Osteoblast (primary cell): ENCODE measurements at regions not wholly inside any gene's neighbourhood (a gene's known extent, or its start where the extent isn't known, plus 50 kb on each side); places are given as distances from the start of the nearest gene placed in this dataset.

Experiments
- DNase-seq: peaks from one replicate; pipeline ENCODE4 v3.0.0; 2011; ENCODE audit warnings: low spot score, mixed read lengths; ENCODE audit not compliant: insufficient read length; ENCODE audit errors: missing footprints
- H2AFZ ChIP-seq: 2 replicates; pipeline ENCODE4 v1.6.0; 2011; ENCODE audit warnings: mild to moderate bottlenecking, low read length
- H3K27ac ChIP-seq: 2 replicates; pipeline ENCODE4 v1.5.1; 2011; ENCODE audit warnings: mild to moderate bottlenecking, low read depth, low read length, moderate library complexity
- H3K27me3 ChIP-seq: 2 replicates; pipeline ENCODE4 v1.6.0; 2012; ENCODE audit warnings: mild to moderate bottlenecking, control low read depth, inconsistent platforms, low read length, moderate library complexity; ENCODE audit not compliant: insufficient read depth
- H3K36me3 ChIP-seq: 2 replicates; pipeline ENCODE4 v1.5.1; 2011; ENCODE audit warnings: mild to moderate bottlenecking, low read length, control low read depth, moderate library complexity; ENCODE audit not compliant: insufficient read depth
- H3K4me1 ChIP-seq: 2 replicates; pipeline ENCODE4 v1.5.1; 2011; ENCODE audit warnings: mild to moderate bottlenecking, low read length, control low read depth, moderate library complexity; ENCODE audit not compliant: insufficient read depth
- H3K4me2 ChIP-seq: 2 replicates; pipeline ENCODE4 v1.6.0; 2011; ENCODE audit warnings: mild to moderate bottlenecking, low read length; ENCODE audit not compliant: insufficient read depth
- H3K4me3 ChIP-seq: fragments of 200-600 bp; sonication (generic); 3 replicates; pipeline ENCODE4 v1.5.1; 2012; ENCODE audit warnings: mild to moderate bottlenecking, low read length, inconsistent platforms; ENCODE audit not compliant: insufficient read depth
- H3K79me2 ChIP-seq: 2 replicates; pipeline ENCODE4 v1.6.0; 2012; ENCODE audit warnings: mild to moderate bottlenecking, low read length, control low read depth, inconsistent platforms; ENCODE audit not compliant: insufficient read depth
- H3K9me3 ChIP-seq: 2 replicates; pipeline ENCODE4 v1.5.1; 2011; ENCODE audit warnings: low read depth, low read length, control low read depth
- H4K20me1 ChIP-seq: 2 replicates; pipeline ENCODE4 v1.6.0; 2012; ENCODE audit warnings: mild to moderate bottlenecking, low read length, control low read depth; ENCODE audit not compliant: insufficient read depth
- CTCF ChIP-seq: IDR thresholded peaks from 2 replicates; pipeline ENCODE4 v1.5.1; 2011; ENCODE audit warnings: mild to moderate bottlenecking, low read depth, low read length, moderate library complexity; ENCODE audit errors: extremely low read depth

- H3K4me2 ChIP-seq: no peak overlapping the region
- DNase-seq: no peak
- no peak overlapping the region for H3K27ac ChIP-seq
- TF ChIP-seq CTCF: no peak
- no peak overlapping the region for H2AFZ ChIP-seq
- H3K36me3 ChIP-seq: no peaks in the 10 kb centered on the region
- H3K4me1 ChIP-seq: no peaks in the 10 kb centered on the region
- H3K9me3 ChIP-seq: no peaks in the 10 kb centered on the region
- no peaks in the 10 kb centered on the region for H3K79me2 ChIP-seq
- H3K27me3 ChIP-seq: no peaks in the 10 kb centered on the region
- no peaks in the 10 kb centered on the region for H4K20me1 ChIP-seq
- H3K4me3 ChIP-seq: no peak overlapping the region
Measured at GRCh38 chr18:72181241-72181764, 362.8 kb downstream of the CBLN2 start.

GRCh38 chr18:72180689-72181088 is 363.5 kb downstream of the CBLN2 start:
- Histone ChIP-seq H3K4me1 (no peaks in the 10 kb centered on the region), H2AFZ (no peak overlapping the region), H3K4me2 (no peak overlapping the region), H3K79me2 (no peaks in the 10 kb centered on the region), H4K20me1 (no peaks in the 10 kb centered on the region), H3K27ac (no peak overlapping the region), H3K27me3 (no peaks in the 10 kb centered on the region), H3K36me3 (no peaks in the 10 kb centered on the region), H3K9me3 (no peaks in the 10 kb centered on the region), H3K4me3 (no peak overlapping the region)
- TF ChIP-seq CTCF: no peak
- DNase-seq: no peak

- Histone ChIP-seq H3K4me2 (no peak overlapping the region), H3K27ac (no peak overlapping the region), H3K4me1 (no peaks in the 10 kb centered on the region), H4K20me1 (no peaks in the 10 kb centered on the region), H3K9me3 (peaks cover 4% of the 10 kb centered on the region), H3K4me3 (no peak overlapping the region), H3K79me2 (no peaks in the 10 kb centered on the region), H3K27me3 (no peaks in the 10 kb centered on the region), H2AFZ (no peak overlapping the region), H3K36me3 (no peaks in the 10 kb centered on the region)
- no peak for TF ChIP-seq CTCF
- no peak for DNase-seq
Measured at GRCh38 chr18:72174972-72175649, 369.0 kb downstream of the CBLN2 start.

DNA sequence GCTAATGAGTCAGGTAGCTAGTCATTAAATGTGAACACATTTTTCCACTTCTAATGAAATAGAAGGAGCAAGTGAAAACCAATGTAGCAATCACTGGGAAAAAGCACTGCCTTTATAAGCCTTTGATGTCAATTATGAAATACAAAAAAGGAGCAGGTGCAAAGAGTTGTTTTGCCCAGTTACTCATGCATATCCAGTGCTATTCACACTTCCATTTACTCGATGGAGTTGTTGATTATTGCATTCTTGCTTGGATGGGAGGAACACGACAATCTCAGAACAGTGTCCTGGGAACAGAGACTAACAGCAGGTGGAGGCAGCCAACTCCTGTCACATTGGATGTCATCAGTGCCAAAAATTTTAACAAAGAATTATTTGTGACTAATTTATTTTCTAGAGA is 372.5 kb downstream of the CBLN2 start:
- H3K4me3 ChIP-seq: no peak overlapping the region
- H3K27ac ChIP-seq: no peak overlapping the region
- no peak for TF ChIP-seq CTCF
- H3K27me3 ChIP-seq: no peaks in the 10 kb centered on the region
- H4K20me1 ChIP-seq: no peaks in the 10 kb centered on the region
- H3K79me2 ChIP-seq: no peaks in the 10 kb centered on the region
- no peak overlapping the region for H3K4me2 ChIP-seq
- H2AFZ ChIP-seq: no peak overlapping the region
- H3K36me3 ChIP-seq: no peaks in the 10 kb centered on the region
- no peak for DNase-seq
- H3K9me3 ChIP-seq: peaks cover 6% of the 10 kb centered on the region
- H3K4me1 ChIP-seq: no peaks in the 10 kb centered on the region
